ENCODE measurements at regions not wholly inside any gene's neighbourhood (a gene's known extent, or its start where the extent isn't known, plus 50 kb on each side); places are given as distances from the start of the nearest gene placed in this dataset.
"Not testable (repeated sequence)": the region's sequence is repeated elsewhere in the genome, so short reads cannot be mapped to it uniquely, and the experiment has no call there.

DNA sequence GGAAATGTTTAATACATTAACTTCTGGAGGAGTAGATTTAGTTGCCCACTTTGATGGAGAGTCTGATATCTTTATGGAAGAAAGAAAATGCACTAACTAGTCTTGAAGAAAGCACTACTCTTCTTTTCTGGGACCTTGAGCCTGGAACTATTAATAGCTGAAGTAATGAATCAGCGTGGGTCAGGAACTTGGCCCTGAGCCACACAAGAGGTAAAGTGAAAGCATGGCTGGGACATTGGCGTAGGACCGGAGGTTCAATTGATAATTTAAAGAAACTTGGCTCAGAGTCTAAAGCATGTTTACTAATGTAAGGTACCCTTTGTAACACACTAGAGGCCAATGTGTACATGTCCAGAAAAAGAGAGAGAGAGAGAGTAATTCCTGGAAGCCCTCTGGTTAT, 195.5 kb downstream of the CDY1B start:
- H3K4me1 ChIP-seq (ENCODE audit: insufficient read depth, poor library complexity, severe bottlenecking); DNase-seq (ENCODE audit: low spot score); H3K27me3 ChIP-seq (ENCODE audit: insufficient read depth, poor library complexity, severe bottlenecking); H3K27ac ChIP-seq (ENCODE audit: poor library complexity, severe bottlenecking); H3K9me3 ChIP-seq (ENCODE audit: severe bottlenecking); H3K4me3 ChIP-seq (ENCODE audit: severe bottlenecking); H3K36me3 ChIP-seq (ENCODE audit: low read depth): not testable (repeated sequence)
- ATAC-seq (ENCODE audit: low read depth) = peak; percentile 81

DNA sequence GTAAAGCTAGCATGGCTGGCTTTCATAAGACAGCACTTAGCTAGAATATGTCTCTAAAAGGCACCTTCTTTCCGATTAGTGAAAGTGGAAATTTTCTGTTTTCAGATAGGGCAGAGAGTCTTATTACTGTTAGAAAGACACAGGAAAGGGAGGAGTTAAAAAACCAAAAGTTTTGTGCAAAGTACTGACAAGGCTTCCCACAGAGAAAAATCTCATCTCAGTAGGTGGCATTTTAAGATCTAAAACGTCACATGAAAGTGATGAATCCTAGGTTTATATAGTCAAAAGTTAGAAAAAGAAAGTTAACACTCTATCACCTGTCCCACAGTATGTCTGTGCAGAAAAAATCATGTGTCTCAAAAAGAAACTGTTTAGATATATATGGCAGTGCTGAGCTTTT, 197.0 kb downstream of the CDY1B start:
- H3K9me3 ChIP-seq (ENCODE audit: severe bottlenecking); H3K27me3 ChIP-seq (ENCODE audit: insufficient read depth, poor library complexity, severe bottlenecking); DNase-seq (ENCODE audit: low spot score); H3K4me1 ChIP-seq (ENCODE audit: insufficient read depth, poor library complexity, severe bottlenecking); H3K27ac ChIP-seq (ENCODE audit: poor library complexity, severe bottlenecking); H3K36me3 ChIP-seq (ENCODE audit: low read depth); H3K4me3 ChIP-seq (ENCODE audit: severe bottlenecking); ATAC-seq (ENCODE audit: low read depth): not testable (repeated sequence)

GRCh38 chrY:23847806-23848447, 199.9 kb downstream of the CDY1B start:
- H3K9me3 ChIP-seq (ENCODE audit: severe bottlenecking); H3K27ac ChIP-seq (ENCODE audit: poor library complexity, severe bottlenecking); DNase-seq (ENCODE audit: low spot score); H3K4me3 ChIP-seq (ENCODE audit: severe bottlenecking); H3K27me3 ChIP-seq (ENCODE audit: insufficient read depth, poor library complexity, severe bottlenecking); H3K36me3 ChIP-seq (ENCODE audit: low read depth); H3K4me1 ChIP-seq (ENCODE audit: insufficient read depth, poor library complexity, severe bottlenecking): not testable (repeated sequence)
- ATAC-seq (ENCODE audit: low read depth) = peak; percentile 67; the same call in 2 of the 3 replicates

DNA sequence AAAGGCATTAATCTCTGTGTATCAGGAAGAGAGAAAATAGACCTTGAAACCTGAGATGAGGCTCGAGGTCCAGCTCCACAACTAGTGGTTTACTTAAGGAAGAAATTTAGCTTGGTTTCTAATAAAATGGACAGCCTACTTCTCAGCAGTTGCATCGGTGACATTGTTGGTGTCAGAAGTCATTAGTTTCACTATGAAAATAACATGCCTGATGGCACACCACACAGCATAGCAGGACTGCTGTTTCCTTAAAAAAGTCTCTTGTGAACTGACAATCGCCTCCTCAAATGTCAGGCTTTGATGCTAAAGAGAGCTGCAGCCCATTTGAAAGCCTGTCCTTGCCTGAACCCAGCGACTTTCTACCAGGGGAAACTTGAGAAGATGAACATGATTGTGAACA, 204.1 kb downstream of the CDY1B start:
- H3K36me3 ChIP-seq (ENCODE audit: low read depth); ATAC-seq (ENCODE audit: low read depth); H3K4me3 ChIP-seq (ENCODE audit: severe bottlenecking); H3K9me3 ChIP-seq (ENCODE audit: severe bottlenecking); DNase-seq (ENCODE audit: low spot score); H3K4me1 ChIP-seq (ENCODE audit: insufficient read depth, poor library complexity, severe bottlenecking); H3K27me3 ChIP-seq (ENCODE audit: insufficient read depth, poor library complexity, severe bottlenecking); H3K27ac ChIP-seq (ENCODE audit: poor library complexity, severe bottlenecking): not testable (repeated sequence)

DNA sequence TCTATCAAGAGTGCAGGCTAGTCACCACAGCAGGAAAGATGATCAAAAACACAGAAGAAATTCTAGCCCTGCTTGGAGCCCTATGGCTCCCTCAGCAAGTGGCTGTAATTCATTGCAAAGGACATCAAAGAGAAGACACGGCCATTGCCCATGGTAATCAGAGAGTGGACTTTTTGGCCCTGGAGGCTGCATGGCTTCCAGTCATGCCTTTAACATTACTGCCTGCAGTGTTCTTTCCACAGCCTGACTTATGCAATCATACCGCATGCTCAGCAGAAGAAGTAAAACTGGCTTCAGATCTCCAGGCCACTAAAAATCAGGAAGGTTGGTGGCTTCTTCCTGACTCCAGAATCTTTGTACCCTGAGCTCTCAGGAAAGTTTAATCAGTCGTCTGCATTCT, 218.1 kb downstream of the CDY1B start:
- not testable (repeated sequence) for H3K27me3 ChIP-seq (ENCODE audit: insufficient read depth, poor library complexity, severe bottlenecking); H3K4me3 ChIP-seq (ENCODE audit: severe bottlenecking); H3K4me1 ChIP-seq (ENCODE audit: insufficient read depth, poor library complexity, severe bottlenecking); ATAC-seq (ENCODE audit: low read depth); H3K27ac ChIP-seq (ENCODE audit: poor library complexity, severe bottlenecking); H3K9me3 ChIP-seq (ENCODE audit: severe bottlenecking); H3K36me3 ChIP-seq (ENCODE audit: low read depth); DNase-seq (ENCODE audit: low spot score)

GRCh38 chrY:23821929-23822328, 225.9 kb downstream of the CDY1B start:
- DNase-seq (ENCODE audit: low spot score); H3K4me1 ChIP-seq (ENCODE audit: insufficient read depth, poor library complexity, severe bottlenecking); H3K27ac ChIP-seq (ENCODE audit: poor library complexity, severe bottlenecking); H3K9me3 ChIP-seq (ENCODE audit: severe bottlenecking); H3K4me3 ChIP-seq (ENCODE audit: severe bottlenecking); H3K36me3 ChIP-seq (ENCODE audit: low read depth); H3K27me3 ChIP-seq (ENCODE audit: insufficient read depth, poor library complexity, severe bottlenecking): not testable (repeated sequence)
- ATAC-seq (ENCODE audit: low read depth) = peak; percentile 92

DNA sequence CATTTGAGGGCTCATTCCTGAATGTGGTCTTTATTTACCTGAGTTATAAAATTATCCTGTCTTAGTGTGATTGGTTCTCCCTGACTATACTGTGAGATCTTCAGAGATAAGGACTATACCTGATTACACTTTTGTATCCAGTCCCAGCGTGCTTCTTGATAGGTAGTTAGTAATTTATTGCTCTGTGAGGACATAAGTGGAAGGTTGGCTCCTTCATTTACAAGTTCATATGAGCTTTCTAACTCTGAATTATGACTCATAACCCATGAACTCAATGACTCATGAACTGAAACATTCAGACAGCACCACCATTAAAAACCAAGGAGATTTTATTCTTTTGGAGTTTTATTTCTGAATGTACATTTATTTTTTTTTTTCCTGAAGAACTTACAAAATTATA, 257.1 kb downstream of the CDY1B start:
- H3K27me3 ChIP-seq (ENCODE audit: insufficient read depth, poor library complexity, severe bottlenecking); H3K36me3 ChIP-seq (ENCODE audit: low read depth); H3K4me1 ChIP-seq (ENCODE audit: insufficient read depth, poor library complexity, severe bottlenecking); DNase-seq (ENCODE audit: low spot score); H3K9me3 ChIP-seq (ENCODE audit: severe bottlenecking); H3K27ac ChIP-seq (ENCODE audit: poor library complexity, severe bottlenecking); H3K4me3 ChIP-seq (ENCODE audit: severe bottlenecking): not testable (repeated sequence)
- ATAC-seq (ENCODE audit: low read depth) = peak; percentile 76

DNA sequence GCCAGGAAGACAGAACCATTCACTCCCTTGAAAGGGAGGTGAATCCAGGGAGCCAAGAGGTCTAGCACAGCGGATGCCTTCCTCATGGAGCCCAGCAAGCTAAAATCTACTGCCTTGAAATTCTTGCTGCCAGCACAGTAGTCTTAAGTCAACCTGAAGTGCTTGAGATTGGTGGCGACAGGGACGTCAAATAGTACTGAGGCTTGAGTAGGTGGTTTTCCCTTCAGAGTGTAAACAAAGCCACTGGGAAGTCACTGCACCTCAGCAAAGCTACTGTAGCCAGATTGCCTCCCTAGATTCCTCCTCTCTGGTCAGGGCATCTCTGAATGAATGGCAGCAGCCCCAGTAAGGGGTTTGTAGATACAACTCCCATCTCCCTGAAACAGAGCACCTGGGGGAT, 299.1 kb downstream of the CDY1B start:
- not testable (repeated sequence) for DNase-seq (ENCODE audit: low spot score); H3K4me1 ChIP-seq (ENCODE audit: insufficient read depth, poor library complexity, severe bottlenecking); H3K9me3 ChIP-seq (ENCODE audit: severe bottlenecking); H3K36me3 ChIP-seq (ENCODE audit: low read depth); H3K27ac ChIP-seq (ENCODE audit: poor library complexity, severe bottlenecking); ATAC-seq (ENCODE audit: low read depth); H3K27me3 ChIP-seq (ENCODE audit: insufficient read depth, poor library complexity, severe bottlenecking); H3K4me3 ChIP-seq (ENCODE audit: severe bottlenecking)
